ENCODE measurements at regions not wholly inside any gene's neighbourhood (a gene's known extent, or its start where the extent isn't known, plus 50 kb on each side); places are given as distances from the start of the nearest gene placed in this dataset.

DNA sequence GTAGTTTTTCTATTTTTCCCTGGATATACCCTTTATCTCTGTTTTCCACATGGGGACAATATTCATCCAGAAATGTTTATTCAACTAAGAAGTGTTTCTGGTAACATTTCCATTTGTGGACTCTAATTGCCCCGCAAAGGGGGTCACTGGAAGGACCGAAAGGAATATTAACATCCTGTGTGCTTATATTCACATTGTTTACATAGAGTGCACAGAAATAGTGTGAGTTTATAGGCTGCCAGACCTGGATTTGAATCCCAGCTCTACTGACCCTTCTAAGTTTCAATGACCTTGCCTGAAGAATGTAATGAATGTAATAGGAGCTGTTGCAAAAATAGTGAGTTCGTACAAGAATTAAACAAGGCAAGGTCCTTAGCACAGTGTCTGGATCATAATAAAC lies 152.9 kb upstream of the NCKAP5 start:
- DNase-seq, result no peak

DNA sequence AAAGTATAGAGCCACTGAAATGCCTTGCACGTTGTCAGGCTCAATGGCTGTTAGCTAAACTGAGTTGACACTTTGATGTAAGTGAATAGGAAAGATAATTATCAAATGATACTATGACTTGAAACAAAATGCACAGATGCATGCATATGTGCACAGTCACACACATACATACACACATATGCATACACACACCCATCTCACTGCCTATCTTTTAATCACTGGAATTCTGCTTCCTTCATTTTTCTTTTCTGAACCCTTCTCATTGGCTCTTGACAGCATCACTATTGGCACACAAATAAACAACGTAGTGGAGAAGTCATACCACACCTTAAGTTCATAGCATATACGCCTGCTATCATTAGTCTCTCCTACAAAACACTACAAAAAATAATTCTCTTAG lies 154.9 kb upstream of the NCKAP5 start:
- no peak for DNase-seq

- no peak for DNase-seq
These were observed 158.7 kb upstream of the NCKAP5 start for GRCh38 chr2:133726973-133727372.

- DNase-seq, result no peak
These were observed 163.8 kb upstream of the NCKAP5 start for GRCh38 chr2:133732059-133732458.

DNA sequence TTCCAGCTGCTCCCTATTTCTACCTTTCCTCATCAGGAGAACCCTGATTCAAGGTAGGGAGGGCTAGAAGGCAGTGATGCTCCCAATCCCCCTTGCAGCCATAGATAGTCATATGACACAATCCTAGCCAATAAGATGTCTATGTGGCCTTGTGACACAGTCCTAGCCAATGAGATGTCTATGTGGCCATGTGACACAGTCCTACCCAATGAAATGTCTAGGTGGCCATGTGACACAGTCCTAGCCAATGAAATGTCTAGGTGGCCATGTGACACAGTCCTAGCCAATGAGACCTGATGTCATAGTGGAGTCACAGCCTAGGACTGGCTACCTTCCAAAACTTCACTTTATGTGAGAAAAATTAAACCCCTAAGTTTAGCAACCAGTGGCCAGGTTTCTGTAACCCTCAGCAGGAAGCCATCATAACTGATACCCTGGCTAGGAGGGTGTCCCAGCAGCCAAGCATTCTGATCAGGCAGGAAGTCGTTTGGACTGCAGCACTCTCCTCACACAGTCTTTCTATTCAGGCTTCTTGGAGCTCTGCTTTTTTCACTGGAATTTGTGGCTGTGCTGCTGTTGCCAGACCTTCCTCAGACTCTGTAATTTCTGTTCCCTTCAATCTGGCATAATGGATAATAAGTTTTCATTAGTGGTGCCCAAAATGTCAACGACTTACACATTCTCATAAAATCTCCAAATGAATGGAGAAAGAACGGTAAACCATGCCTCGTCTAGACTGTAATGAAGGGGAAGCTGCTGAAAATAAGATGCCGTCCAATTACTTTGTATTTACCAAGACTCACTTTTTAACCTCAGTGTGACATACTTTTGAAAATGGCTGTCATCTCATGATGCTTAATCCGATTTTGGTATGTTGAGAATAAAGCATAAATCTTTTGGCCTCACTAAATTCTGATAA lies 165.0 kb upstream of the NCKAP5 start:
- no peak for DNase-seq

DNA sequence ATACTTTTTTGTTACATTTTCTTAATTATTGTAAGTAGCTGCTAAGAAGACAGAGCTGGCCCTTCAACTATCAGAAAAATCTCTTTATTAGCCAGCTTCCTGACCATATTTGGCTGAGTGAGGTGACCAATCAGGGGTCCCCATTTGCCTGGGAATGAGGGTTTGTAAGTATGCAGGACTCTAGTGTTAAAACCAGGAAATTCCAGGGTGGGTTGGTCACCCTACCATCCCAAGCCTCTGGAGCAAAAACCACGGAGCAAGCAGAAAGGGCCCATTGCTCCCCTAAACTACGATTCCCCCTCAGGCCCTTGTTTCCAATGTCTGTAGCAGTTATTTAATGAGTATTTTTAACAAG lies 165.6 kb upstream of the NCKAP5 start:
- no peak for DNase-seq

GRCh38 chr2:133734716-133735495 lies 166.6 kb upstream of the NCKAP5 start:
- no peak for DNase-seq

DNA sequence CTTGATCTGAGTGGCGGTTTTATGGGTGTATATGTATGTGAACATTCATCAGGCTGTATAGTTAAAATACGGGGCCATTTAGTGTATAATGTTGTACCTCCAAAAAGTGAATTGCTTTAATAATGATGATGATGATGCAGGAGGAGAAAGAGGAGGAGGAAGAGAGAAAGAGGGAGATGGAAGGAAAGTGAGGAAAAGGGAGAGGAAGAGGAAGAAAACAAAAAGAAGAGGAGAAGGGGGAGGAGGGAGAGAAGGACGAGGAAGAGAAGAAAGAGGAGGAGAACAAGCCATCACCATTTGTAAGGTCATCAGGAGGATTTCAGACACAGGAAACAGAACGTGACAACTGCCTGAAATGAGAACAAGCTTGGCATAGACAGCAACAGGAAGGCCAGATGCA lies 168.4 kb upstream of the NCKAP5 start:
- DNase-seq, result no peak

DNA sequence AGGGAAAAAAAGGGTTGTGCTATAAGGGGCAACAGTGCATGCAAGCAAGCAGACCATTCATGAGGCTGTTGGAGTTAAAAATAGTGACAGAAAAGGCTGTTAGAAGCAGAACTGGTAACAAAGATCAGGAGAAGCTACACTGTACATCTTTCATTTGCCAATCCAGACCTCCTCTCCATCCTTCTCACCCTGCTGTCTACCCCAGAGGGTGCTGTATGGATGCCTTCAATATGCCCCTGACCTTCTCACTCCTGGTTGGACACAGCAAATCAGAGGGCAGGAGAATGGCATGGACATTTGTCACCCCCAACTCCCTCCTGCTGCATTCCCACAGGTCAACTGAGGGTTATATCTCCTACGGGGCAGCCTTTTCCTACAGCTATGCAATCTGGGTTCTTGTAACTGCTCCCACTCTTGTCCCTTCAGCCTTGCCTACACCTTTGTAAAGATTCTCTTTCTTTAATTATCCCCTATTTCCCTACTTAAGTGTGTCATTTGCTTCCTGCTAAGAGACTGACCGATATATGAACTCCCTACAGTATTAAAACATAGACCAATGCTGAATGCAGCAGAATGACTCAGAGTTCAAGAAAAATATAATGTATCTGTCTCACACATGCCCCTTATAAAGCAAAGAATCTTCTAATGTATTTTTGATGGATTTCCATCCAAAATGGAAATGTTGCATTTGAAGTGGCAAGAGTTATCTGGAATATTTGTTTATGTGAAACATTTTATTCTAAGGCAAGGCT lies 169.2 kb upstream of the NCKAP5 start:
- no peak for DNase-seq

DNA sequence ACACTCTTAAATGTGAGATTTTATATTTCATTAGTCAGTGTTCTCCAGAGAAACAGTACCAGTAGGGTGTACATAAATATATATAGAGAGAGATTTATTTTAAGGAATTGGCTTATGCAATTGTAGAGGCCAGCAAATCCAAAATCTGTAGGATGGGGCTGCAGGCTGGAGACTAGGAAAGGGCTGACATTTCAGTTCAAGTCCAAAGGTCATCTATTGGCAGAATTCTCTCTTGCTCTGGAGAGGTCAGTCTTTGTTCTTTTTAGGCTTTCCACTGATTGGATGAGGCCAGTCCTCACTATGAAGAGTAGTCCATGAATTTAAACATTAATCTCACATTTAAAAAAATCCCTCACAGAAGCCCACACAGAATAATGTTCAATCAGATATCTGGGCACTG lies 170.8 kb upstream of the NCKAP5 start:
- no peak for DNase-seq

DNA sequence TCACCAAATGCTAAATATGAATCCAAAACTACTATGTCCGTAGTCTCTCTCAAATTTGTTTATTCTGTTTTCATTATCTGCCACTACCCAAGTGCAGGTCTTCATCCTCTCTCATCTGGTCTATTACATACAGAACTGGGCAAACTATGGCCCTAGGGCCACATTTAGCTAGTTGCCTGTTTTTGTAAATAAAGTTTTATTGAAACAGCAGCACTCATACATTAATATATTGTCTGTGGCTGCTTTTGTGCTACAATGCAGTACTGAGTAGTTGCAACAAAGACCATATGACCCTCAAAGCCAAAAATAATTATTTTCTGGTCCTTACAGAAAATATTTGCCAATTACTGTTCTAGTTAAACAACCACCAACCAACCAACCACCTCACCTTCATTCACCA lies 172.2 kb upstream of the NCKAP5 start:
- DNase-seq, result no peak

DNA sequence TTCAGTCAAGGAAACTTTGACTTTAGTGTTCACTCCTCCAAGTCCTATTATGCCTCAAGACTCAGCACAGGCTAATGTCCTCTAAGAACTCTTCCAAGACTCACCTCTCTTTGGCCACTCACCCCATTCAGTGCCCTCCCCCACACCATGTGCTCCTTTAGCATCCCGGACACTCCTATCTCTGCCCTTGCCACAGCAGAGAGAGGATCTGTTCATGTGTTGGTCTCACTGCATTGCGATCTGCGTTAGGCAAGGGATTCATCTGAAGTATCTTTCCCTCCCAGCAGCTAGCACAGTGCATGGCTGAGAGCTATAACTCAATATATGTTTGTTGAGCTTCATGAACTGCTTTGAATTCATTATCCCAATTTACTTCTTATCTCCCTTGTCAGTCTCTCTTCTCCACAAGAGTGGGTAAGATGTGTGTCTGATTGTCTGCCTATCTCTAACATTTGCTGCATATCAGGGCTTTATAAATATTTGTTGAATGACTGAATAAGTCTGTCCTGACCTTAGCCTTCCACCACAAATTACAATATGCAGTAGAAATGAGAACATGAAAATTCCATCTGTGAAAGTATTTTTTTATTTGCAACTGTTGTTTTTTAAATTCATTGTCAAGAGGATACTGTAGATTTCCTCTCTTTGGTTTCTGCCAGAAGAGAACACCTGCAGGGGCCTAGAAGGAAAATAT lies 179.9 kb upstream of the NCKAP5 start:
- no peak for DNase-seq

DNA sequence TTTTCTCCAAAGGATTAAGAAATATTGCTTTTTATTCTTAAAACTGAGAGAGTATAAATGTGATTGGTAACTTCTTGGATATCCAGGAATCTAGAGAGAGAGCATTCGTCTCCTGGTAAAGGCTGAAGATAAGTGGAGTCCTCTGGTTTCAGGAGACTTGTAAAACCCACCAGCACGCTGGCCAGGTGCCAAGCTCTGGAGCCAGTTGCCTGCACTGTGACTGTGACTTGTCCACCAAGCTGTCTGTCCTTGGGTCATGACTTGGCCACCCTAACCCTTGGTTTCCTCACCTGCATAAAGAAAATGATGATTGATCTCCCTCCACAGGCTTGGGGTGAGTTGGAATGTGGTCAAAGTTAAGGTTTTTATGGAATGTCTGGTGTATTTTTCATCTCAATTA lies 185.4 kb upstream of the NCKAP5 start:
- no peak for DNase-seq

- DNase-seq, result no peak
These were observed 187.4 kb upstream of the NCKAP5 start for GRCh38 chr2:133755480-133756300.

- DNase-seq, result no peak
These were observed 188.6 kb upstream of the NCKAP5 start for GRCh38 chr2:133756833-133757232.

- DNase-seq, result no peak
These were observed 192.1 kb upstream of the NCKAP5 start for GRCh38 chr2:133760376-133760775.

GRCh38 chr2:133765658-133766057 lies 197.4 kb upstream of the NCKAP5 start:
- no peak for DNase-seq

GRCh38 chr2:133766164-133766832 lies 198.0 kb upstream of the NCKAP5 start:
- DNase-seq, result no peak

DNA sequence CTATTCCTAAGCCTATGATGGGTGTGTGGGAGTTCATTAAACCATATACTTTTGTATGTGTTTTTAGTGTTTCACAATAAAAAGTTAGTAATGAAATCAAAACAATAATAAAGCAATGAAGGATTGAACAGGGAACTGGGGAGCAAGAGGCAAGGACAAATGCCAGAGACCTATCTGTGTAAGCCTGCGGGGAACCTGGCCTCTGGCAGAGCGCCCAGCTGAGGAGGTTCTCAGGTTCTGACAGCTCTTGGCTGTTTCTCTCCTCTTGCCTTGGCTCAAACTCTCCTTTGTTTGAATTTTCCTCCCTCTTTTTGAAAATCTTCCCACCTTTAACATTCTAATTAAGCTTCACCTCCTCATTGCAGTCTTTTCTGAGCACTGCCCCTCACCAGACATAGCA lies 200.0 kb upstream of the NCKAP5 start:
- DNase-seq, result no peak

DNA sequence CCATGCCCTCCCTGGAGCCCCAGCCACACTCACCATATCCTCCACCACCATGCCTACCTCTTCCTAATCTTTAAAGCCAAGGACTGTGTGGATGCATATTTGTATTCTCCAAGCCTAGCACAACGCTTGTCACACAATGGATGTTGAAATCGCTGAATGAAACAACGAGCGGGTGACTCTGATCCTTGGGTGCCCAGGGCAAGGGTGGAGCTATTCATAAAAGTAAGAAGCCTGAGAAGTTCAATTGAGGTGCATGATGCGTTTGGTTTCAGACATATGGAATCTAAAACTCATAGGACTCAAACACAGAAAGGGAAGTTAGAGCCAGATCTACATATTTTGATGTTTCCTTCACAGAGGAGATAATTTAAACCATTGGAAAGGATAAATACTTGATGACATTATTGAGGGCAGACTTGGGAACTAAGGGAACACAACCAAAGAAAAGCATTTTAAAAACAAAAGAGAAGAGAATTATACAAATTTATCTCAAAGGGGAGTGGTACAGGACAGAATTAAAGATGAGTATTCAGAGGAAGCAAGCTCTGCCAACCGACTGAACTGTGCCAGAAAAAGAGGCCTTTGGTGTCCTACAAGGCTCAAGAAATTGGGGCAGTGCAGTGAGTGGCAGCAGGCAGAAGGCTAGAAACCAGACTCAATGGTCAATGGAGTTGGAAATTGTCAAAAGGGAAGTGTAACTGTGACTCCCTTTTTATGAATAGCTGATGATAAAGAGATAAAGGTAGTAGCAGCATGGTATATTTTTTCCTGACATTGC lies 200.6 kb upstream of the NCKAP5 start:
- no peak for DNase-seq
